Hepatocyte (in vitro differentiated cells): ENCODE measurements at regions not wholly inside any gene's neighbourhood (a gene's known extent, or its start where the extent isn't known, plus 50 kb on each side); places are given as distances from the start of the nearest gene placed in this dataset.

Experiments
- DNase-seq: peaks from one replicate; pipeline ENCODE4 v3.0.0-alpha.2; 2016; ENCODE audit warnings: low spot score
- H2AFZ ChIP-seq: fragments of 200-600 bp; sonication (generic); 2 replicates; pipeline ENCODE4 v1.6.0; 2016; ENCODE audit warnings: antibody characterized with exemption, mild to moderate bottlenecking
- H3K27ac ChIP-seq: fragments of 200-600 bp; sonication (generic); 2 replicates; pipeline ENCODE4 v1.5.1; 2016; ENCODE audit warnings: mild to moderate bottlenecking
- H3K27me3 ChIP-seq: fragments of 200-600 bp; sonication (generic); 2 replicates; pipeline ENCODE4 v1.6.1; 2016
- H3K36me3 ChIP-seq: fragments of 200-600 bp; sonication (generic); replicated peaks from 2 replicates; pipeline ENCODE4 v1.5.1; 2016; ENCODE audit warnings: low read depth; ENCODE audit not compliant: insufficient read depth
- H3K4me1 ChIP-seq: fragments of 200-600 bp; sonication (generic); 2 replicates; pipeline ENCODE4 v1.5.1; 2016; ENCODE audit warnings: mild to moderate bottlenecking, moderate library complexity; ENCODE audit not compliant: insufficient read depth
- H3K4me2 ChIP-seq: fragments of 200-600 bp; sonication (generic); 2 replicates; pipeline ENCODE4 v1.6.0; 2016
- H3K4me3 ChIP-seq: fragments of 200-600 bp; sonication (generic); 2 replicates; pipeline ENCODE4 v1.5.1; 2016; ENCODE audit warnings: mild to moderate bottlenecking
- H3K79me2 ChIP-seq: fragments of 200-600 bp; sonication (generic); 2 replicates; pipeline ENCODE4 v1.6.0; 2017; ENCODE audit warnings: mild to moderate bottlenecking
- H3K9me2 ChIP-seq: fragments of 200-600 bp; sonication (generic); replicated peaks from 2 replicates; pipeline ENCODE4 v1.6.0; 2017; ENCODE audit warnings: mild to moderate bottlenecking; ENCODE audit not compliant: insufficient read depth
- H3K9me3 ChIP-seq: fragments of 200-600 bp; sonication (generic); 2 replicates; pipeline ENCODE4 v1.5.1; 2016; ENCODE audit warnings: low read depth, mild to moderate bottlenecking
- H4K20me1 ChIP-seq: fragments of 200-600 bp; sonication (generic); 2 replicates; pipeline ENCODE4 v1.6.0; 2016; ENCODE audit warnings: mild to moderate bottlenecking; ENCODE audit not compliant: insufficient read depth, poor library complexity, severe bottlenecking
- EZH2 ChIP-seq: fragments of 200-600 bp; sonication (generic); IDR thresholded peaks from 2 replicates; pipeline ENCODE4 v1.6.1; 2016; ENCODE audit warnings: antibody characterized with exemption, mild to moderate bottlenecking, borderline replicate concordance
- EZH2phosphoT487 ChIP-seq: fragments of 200-600 bp; sonication (generic); IDR thresholded peaks from one replicate; pipeline ENCODE4 v1.6.1; 2018; ENCODE audit warnings: antibody characterized with exemption, mild to moderate bottlenecking, low read depth, moderate library complexity; ENCODE audit not compliant: unreplicated experiment, severe bottlenecking
- WGBS: methylation state at CpG from one replicate; pipeline ENCODE4 v1.1.6; 2016; ENCODE audit warnings: low lambda C conversion rate; ENCODE audit errors: missing lambda C conversion rate; 5-methylcytosine and 5-hydroxymethylcytosine counted together
- TF ChIP-seq, protein P1 (sequence below): fragments of 200-600 bp; sonication (generic); IDR thresholded peaks from 2 replicates; pipeline ENCODE4 v1.5.1; 2016; ENCODE audit warnings: antibody characterized with exemption, mild to moderate bottlenecking; ENCODE audit not compliant: poor library complexity

DNA sequence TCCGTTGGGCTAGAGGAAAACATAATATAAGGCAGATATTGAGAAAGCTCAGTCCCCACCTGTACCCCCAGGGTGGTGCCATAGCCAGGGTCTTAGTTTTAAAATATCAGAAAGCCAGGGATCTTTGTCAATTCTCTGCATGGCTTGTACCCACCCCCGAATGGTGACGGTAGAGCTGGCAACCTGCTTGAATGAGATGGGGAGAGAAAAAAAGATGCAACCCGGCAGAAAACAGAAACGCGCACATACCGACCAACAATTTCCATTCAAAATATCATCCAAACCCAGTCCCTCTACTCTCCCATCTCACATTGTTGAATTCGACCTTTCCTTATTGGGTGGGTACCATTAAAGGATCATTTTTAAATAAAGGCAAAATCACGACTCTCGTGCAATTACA, 543.9 kb downstream of the MIAT start:
- no peak overlapping the region for H3K4me2 ChIP-seq
- no peaks in the 10 kb centered on the region for H3K27me3 ChIP-seq
- no peak for DNase-seq
- TF ChIP-seq, protein P1, sequence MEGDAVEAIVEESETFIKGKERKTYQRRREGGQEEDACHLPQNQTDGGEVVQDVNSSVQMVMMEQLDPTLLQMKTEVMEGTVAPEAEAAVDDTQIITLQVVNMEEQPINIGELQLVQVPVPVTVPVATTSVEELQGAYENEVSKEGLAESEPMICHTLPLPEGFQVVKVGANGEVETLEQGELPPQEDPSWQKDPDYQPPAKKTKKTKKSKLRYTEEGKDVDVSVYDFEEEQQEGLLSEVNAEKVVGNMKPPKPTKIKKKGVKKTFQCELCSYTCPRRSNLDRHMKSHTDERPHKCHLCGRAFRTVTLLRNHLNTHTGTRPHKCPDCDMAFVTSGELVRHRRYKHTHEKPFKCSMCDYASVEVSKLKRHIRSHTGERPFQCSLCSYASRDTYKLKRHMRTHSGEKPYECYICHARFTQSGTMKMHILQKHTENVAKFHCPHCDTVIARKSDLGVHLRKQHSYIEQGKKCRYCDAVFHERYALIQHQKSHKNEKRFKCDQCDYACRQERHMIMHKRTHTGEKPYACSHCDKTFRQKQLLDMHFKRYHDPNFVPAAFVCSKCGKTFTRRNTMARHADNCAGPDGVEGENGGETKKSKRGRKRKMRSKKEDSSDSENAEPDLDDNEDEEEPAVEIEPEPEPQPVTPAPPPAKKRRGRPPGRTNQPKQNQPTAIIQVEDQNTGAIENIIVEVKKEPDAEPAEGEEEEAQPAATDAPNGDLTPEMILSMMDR: no peak
- TF ChIP-seq EZH2phosphoT487 (no peak), EZH2 (no peak)
- peaks cover 17% of the 10 kb centered on the region for H3K4me1 ChIP-seq
- no peaks in the 10 kb centered on the region for H3K9me2 ChIP-seq
- 93% methylated on average over 10 of the region's 10 CpGs for WGBS
- no peaks in the 10 kb centered on the region for H3K36me3 ChIP-seq
- no peaks in the 10 kb centered on the region for H3K79me2 ChIP-seq
- H3K9me3 ChIP-seq: no peaks in the 10 kb centered on the region
- H2AFZ ChIP-seq: no peak overlapping the region
- no peaks in the 10 kb centered on the region for H4K20me1 ChIP-seq
- H3K4me3 ChIP-seq: no peak overlapping the region
- no peak overlapping the region for H3K27ac ChIP-seq

DNA sequence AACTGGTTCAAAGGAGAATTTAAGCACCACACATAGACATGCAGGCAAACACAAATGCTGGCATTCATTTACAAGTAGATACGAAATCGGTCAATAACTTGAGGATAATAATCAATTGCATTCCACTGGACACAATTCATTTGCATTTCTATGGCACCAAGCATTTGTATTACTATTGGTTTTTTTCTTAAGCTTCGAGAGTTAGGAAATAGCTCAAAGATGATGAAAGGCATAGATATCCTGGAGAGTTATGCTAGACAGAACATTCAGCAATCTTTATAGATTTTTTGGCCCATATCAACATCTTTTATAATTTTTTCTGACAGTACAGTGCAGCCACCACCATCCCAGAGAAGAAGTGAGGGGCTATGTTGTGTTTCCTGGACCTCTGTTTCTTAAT, 544.4 kb downstream of the MIAT start:
- WGBS: 88% methylated on average over 3 of the region's 3 CpGs
- Histone ChIP-seq H3K4me1 (peaks cover 17% of the 10 kb centered on the region), H4K20me1 (no peaks in the 10 kb centered on the region), H3K4me3 (no peak overlapping the region), H3K9me2 (no peaks in the 10 kb centered on the region), H3K36me3 (no peaks in the 10 kb centered on the region), H3K27ac (peak overlapping the region; percentile 71), H3K9me3 (no peaks in the 10 kb centered on the region), H3K4me2 (no peak overlapping the region), H3K79me2 (no peaks in the 10 kb centered on the region), H2AFZ (no peak overlapping the region), H3K27me3 (no peaks in the 10 kb centered on the region)
- no peak for DNase-seq
- TF ChIP-seq EZH2phosphoT487 (no peak), EZH2 (no peak)
- TF ChIP-seq, protein P1: no peak

GRCh38 chr22:27203276-27203660, 545.9 kb downstream of the MIAT start:
- H2AFZ ChIP-seq: no peak overlapping the region
- no peaks in the 10 kb centered on the region for H3K9me3 ChIP-seq
- no peaks in the 10 kb centered on the region for H4K20me1 ChIP-seq
- no peaks in the 10 kb centered on the region for H3K9me2 ChIP-seq
- no peak overlapping the region for H3K4me3 ChIP-seq
- peak overlapping the region; percentile 50 for H3K4me2 ChIP-seq
- no peaks in the 10 kb centered on the region for H3K36me3 ChIP-seq
- H3K27me3 ChIP-seq: no peaks in the 10 kb centered on the region
- WGBS: 90% methylated on average over 2 of the region's 2 CpGs
- peaks cover 17% of the 10 kb centered on the region for H3K4me1 ChIP-seq
- no peak for DNase-seq
- TF ChIP-seq, protein P1: no peak
- TF ChIP-seq EZH2phosphoT487 (no peak), EZH2 (no peak)
- H3K27ac ChIP-seq: peak overlapping the region; percentile 71
- no peaks in the 10 kb centered on the region for H3K79me2 ChIP-seq

- H3K4me1 ChIP-seq: peaks cover 17% of the 10 kb centered on the region
- no peak overlapping the region for H3K4me3 ChIP-seq
- no peak overlapping the region for H3K4me2 ChIP-seq
- no peaks in the 10 kb centered on the region for H3K36me3 ChIP-seq
- H2AFZ ChIP-seq: no peak overlapping the region
- no peak overlapping the region for H3K27ac ChIP-seq
- H3K79me2 ChIP-seq: no peaks in the 10 kb centered on the region
- WGBS: 89% methylated on average over 5 of the region's 5 CpGs
- no peak for TF ChIP-seq EZH2phosphoT487
- no peak for TF ChIP-seq EZH2
- TF ChIP-seq, protein P1: no peak
- H3K9me3 ChIP-seq: no peaks in the 10 kb centered on the region
- DNase-seq: no peak
- H3K9me2 ChIP-seq: no peaks in the 10 kb centered on the region
- no peaks in the 10 kb centered on the region for H3K27me3 ChIP-seq
- H4K20me1 ChIP-seq: no peaks in the 10 kb centered on the region
Observed at GRCh38 chr22:27204280-27204679, 546.9 kb downstream of the MIAT start.
